Left lung (tissue), 4 donors: ENCODE measurements at regions not wholly inside any gene's neighbourhood (a gene's known extent, or its start where the extent isn't known, plus 50 kb on each side); places are given as distances from the start of the nearest gene placed in this dataset.

Experiments
- ATAC-seq: fragments of 200-7000 bp; cut with Tn5 transposase; one replicate; pipeline ENCODE4 v1.9.1; 2020; ENCODE audit warnings: moderate library complexity
- DNase-seq, 4 donors: peaks; one replicate each; pipeline ENCODE4 v3.0.0-alpha.2; 2013 to 2020
- H3K27ac ChIP-seq, 2 donors: fragments of 200-600 bp; sonication (generic) in 1 of 2; one replicate each; pipeline versions ENCODE4 v1.5.0 to v1.8.0; 2020 to 2021
- H3K27me3 ChIP-seq, 2 donors: fragments of 200-600 bp; sonication (generic) in 1 of 2; one replicate each; pipeline versions ENCODE4 v1.5.0 to v1.8.0; 2020 to 2021
- H3K36me3 ChIP-seq, 2 donors: fragments of 200-600 bp; sonication (generic) in 1 of 2; one replicate each; pipeline versions ENCODE4 v1.5.0 to v1.8.0; 2020 to 2021
- H3K4me1 ChIP-seq, 2 donors: fragments of 200-600 bp; one replicate each; pipeline ENCODE4 v1.8.0; 2021
- H3K4me3 ChIP-seq, 2 donors: fragments of 200-600 bp; sonication (generic) in 1 of 2; one replicate each; pipeline versions ENCODE4 v1.5.0 to v1.8.0; 2020 to 2021; ENCODE audit warnings: mild to moderate bottlenecking in 1 of 2
- H3K9me3 ChIP-seq, 2 donors: fragments of 200-600 bp; sonication (generic) in 1 of 2; one replicate each; pipeline versions ENCODE4 v1.5.0 to v1.8.0; 2020 to 2021
- CTCF ChIP-seq, 2 donors: fragments of 200-600 bp; sonication (generic) in 1 of 2; IDR thresholded peaks; one replicate each; pipeline versions ENCODE4 v1.5.0 to v1.8.0; 2021; ENCODE audit warnings: antibody characterized with exemption in 2 of 2
- intact Hi-C, 2 donors: fragments of 100-400 bp; cut with DNase I; formaldehyde crosslinking; loops; one replicate each; pipeline versions ENCODE4 v1.11.2 to v1.14.2; 2022
- donor health status: DM: no; HTN: yes; CAD: no.
- donor health status: DM: no; HTN: no; CAD: no.

- no peaks in the 10 kb centered on the region for H3K36me3 ChIP-seq
- DNase-seq (no peak), ATAC-seq (no peak)
- no peak for TF ChIP-seq CTCF (IDR thresholded peaks at IDR 0.05)
- H3K27ac ChIP-seq, result no peak overlapping the region
- H3K4me3 ChIP-seq, result no peak overlapping the region
- no peaks in the 10 kb centered on the region for H3K27me3 ChIP-seq
- intact Hi-C loops, result no loop called here
- H3K4me1 ChIP-seq, result no peaks in the 10 kb centered on the region
- no peaks in the 10 kb centered on the region for H3K9me3 ChIP-seq
These were observed 254.9 kb upstream of the EGLN3 start for GRCh38 chr14:34205799-34206198.

GRCh38 chr14:34204774-34205173, 253.9 kb upstream of the EGLN3 start:
- Histone ChIP-seq H3K27me3 (no peaks in the 10 kb centered on the region), H3K27ac (no peak overlapping the region), H3K4me3 (no peak overlapping the region), H3K36me3 (no peaks in the 10 kb centered on the region), H3K4me1 (no peaks in the 10 kb centered on the region), H3K9me3 (no peaks in the 10 kb centered on the region)
- intact Hi-C loops, result no loop called here
- no peak for DNase-seq
- ATAC-seq, result no peak
- TF ChIP-seq CTCF (IDR thresholded peaks at IDR 0.05), result no peak

GRCh38 chr14:34203251-34203722, 252.4 kb upstream of the EGLN3 start:
- Histone ChIP-seq H3K4me1 (no peaks in the 10 kb centered on the region), H3K27me3 (no peaks in the 10 kb centered on the region), H3K9me3 (no peaks in the 10 kb centered on the region), H3K27ac (no peak overlapping the region), H3K4me3 (no peak overlapping the region), H3K36me3 (no peaks in the 10 kb centered on the region)
- no peak for DNase-seq
- no peak for ATAC-seq
- intact Hi-C loops, result no loop called here
- no peak for TF ChIP-seq CTCF (IDR thresholded peaks at IDR 0.05)

GRCh38 chr14:34201909-34202637, 251.2 kb upstream of the EGLN3 start:
- no peaks in the 10 kb centered on the region for H3K4me1 ChIP-seq
- no peaks in the 10 kb centered on the region for H3K36me3 ChIP-seq
- no peak for DNase-seq
- H3K9me3 ChIP-seq, result no peaks in the 10 kb centered on the region
- H3K4me3 ChIP-seq, result no peak overlapping the region
- no peak for TF ChIP-seq CTCF (IDR thresholded peaks at IDR 0.05)
- no peak overlapping the region for H3K27ac ChIP-seq
- no peaks in the 10 kb centered on the region for H3K27me3 ChIP-seq
- intact Hi-C loops, result no loop called here
- no peak for ATAC-seq

- no peak for ATAC-seq
- Histone ChIP-seq H3K27ac (no peak overlapping the region), H3K36me3 (no peaks in the 10 kb centered on the region), H3K4me1 (no peaks in the 10 kb centered on the region), H3K4me3 (no peak overlapping the region), H3K27me3 (no peaks in the 10 kb centered on the region), H3K9me3 (no peaks in the 10 kb centered on the region)
- TF ChIP-seq CTCF (IDR thresholded peaks at IDR 0.05), result no peak
- intact Hi-C loops, result no loop called here
- DNase-seq, result no peak
These were observed 248.7 kb upstream of the EGLN3 start for GRCh38 chr14:34199585-34199984.
